HUDEP-2 (cell line): ENCODE measurements at regions not wholly inside any gene's neighbourhood (a gene's known extent, or its start where the extent isn't known, plus 50 kb on each side); places are given as distances from the start of the nearest gene placed in this dataset.

Source experiments
- DNase-seq, 76 experiments: peaks; one replicate each; lab custom pipeline; 2025; ENCODE audit not compliant: unreplicated experiment in 76 of 76; lab: John Stamatoyannopoulos, UW

GRCh38 chr18:44178476-44178875, 502.2 kb upstream of the SETBP1 start:
- no peak for DNase-seq

- no peak for DNase-seq
These were observed 501.0 kb upstream of the SETBP1 start for GRCh38 chr18:44179693-44180092.

GRCh38 chr18:44180683-44181082, 500.0 kb upstream of the SETBP1 start:
- DNase-seq = no peak

- no peak for DNase-seq
These were observed 498.5 kb upstream of the SETBP1 start for GRCh38 chr18:44181951-44182747.

- no peak for DNase-seq
These were observed 494.7 kb upstream of the SETBP1 start for GRCh38 chr18:44186001-44186400.

GRCh38 chr18:44187090-44187489, 493.6 kb upstream of the SETBP1 start:
- DNase-seq = no peak

- DNase-seq = no peak
These were observed 485.1 kb upstream of the SETBP1 start for GRCh38 chr18:44195394-44196140.

- no peak for DNase-seq
These were observed 482.7 kb upstream of the SETBP1 start for GRCh38 chr18:44197832-44198611.

- no peak for DNase-seq
These were observed 481.9 kb upstream of the SETBP1 start for GRCh38 chr18:44198612-44199284.

GRCh38 chr18:44213293-44213692, 467.4 kb upstream of the SETBP1 start:
- no peak for DNase-seq

GRCh38 chr18:44214396-44214795, 466.3 kb upstream of the SETBP1 start:
- DNase-seq = no peak

GRCh38 chr18:44216169-44216568, 464.5 kb upstream of the SETBP1 start:
- no peak for DNase-seq

- no peak for DNase-seq
These were observed 453.2 kb upstream of the SETBP1 start for GRCh38 chr18:44227501-44227900.

GRCh38 chr18:44229693-44230108, 451.0 kb upstream of the SETBP1 start:
- DNase-seq = no peak

- no peak for DNase-seq
These were observed 448.8 kb upstream of the SETBP1 start for GRCh38 chr18:44231936-44232335.

GRCh38 chr18:44232500-44232899, 448.2 kb upstream of the SETBP1 start:
- DNase-seq = no peak

GRCh38 chr18:44238454-44238853, 442.2 kb upstream of the SETBP1 start:
- no peak for DNase-seq

- DNase-seq = no peak
These were observed 441.8 kb upstream of the SETBP1 start for GRCh38 chr18:44238911-44239310.

GRCh38 chr18:44241020-44241419, 439.7 kb upstream of the SETBP1 start:
- no peak for DNase-seq

GRCh38 chr18:44245019-44245418, 435.7 kb upstream of the SETBP1 start:
- DNase-seq = no peak

GRCh38 chr18:44246001-44246400, 434.7 kb upstream of the SETBP1 start:
- DNase-seq = no peak
